Renal cortex interstitium (tissue), 11 donors: ENCODE measurements at regions not wholly inside any gene's neighbourhood (a gene's known extent, or its start where the extent isn't known, plus 50 kb on each side); places are given as distances from the start of the nearest gene placed in this dataset.
"Not testable (repeated sequence)": the region's sequence is repeated elsewhere in the genome, so short reads cannot be mapped to it uniquely, and the experiment has no call there.

Experiments
- DNase-seq, 11 donors: peaks; one replicate each; pipeline ENCODE4 v3.0.0-alpha.2; 2013; ENCODE audit warnings: low read depth in 9 of 11, low spot score in 4 of 11; ENCODE audit errors: extremely low read depth in 1 of 11

- no peak for DNase-seq
These were observed 131.1 kb upstream of the ZNF536 start for GRCh38 chr19:30240904-30241695.

- DNase-seq, result no peak
These were observed 127.7 kb upstream of the ZNF536 start for GRCh38 chr19:30244533-30244932.

DNA sequence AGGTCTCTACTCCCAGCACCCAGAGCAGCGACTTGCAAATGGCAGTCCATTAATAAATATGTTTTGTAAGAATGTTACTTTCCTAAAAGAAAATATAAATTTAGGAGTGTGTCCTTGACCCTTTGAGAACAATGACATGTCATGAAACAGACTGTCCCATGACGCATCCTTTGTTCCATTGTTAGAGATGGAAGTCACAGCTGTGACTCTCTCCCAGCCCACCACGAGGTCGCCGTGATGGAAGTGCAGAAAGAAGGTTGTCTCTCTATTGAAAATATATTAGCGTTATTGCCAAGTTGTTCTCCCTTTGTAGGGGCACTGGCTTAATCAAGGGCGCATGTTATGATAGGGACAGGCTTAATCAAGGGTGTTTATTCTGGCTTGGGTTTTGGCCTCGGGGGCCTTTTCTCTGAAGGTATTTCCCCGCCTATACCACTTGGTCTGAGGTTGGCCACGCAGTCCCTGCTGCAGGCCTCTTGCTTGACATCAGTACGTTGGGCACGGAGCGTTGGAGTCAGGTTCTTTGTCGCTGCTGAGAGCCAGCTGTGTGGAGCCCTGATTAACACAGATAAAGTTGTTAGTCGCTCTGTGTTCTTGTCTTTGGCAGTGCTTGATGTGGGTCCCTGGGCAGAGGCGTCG lies 126.7 kb upstream of the ZNF536 start:
- no peak for DNase-seq

GRCh38 chr19:30249911-30250310 lies 122.3 kb upstream of the ZNF536 start:
- DNase-seq, result no peak

DNA sequence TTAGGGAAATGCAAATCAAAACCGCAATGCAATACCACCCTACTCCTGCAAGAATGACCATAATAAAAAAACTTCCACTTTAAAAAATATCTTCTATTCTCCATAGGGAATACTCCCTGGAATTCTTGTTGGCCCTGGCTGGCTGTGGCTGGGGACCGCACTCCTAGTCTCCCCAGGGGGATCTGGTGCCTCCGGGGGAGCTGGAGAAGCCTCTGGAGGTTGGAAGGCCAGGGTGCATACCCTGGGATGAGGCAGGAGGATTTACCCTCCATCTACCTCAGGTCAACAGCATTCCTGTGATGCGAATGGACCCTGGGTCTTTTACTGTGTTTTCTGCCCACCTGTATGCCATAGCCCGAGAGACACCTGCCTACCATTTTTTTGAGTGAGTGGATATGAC lies 120.0 kb upstream of the ZNF536 start:
- DNase-seq, result no peak

GRCh38 chr19:30253581-30253996 lies 118.6 kb upstream of the ZNF536 start:
- DNase-seq, result no peak

DNA sequence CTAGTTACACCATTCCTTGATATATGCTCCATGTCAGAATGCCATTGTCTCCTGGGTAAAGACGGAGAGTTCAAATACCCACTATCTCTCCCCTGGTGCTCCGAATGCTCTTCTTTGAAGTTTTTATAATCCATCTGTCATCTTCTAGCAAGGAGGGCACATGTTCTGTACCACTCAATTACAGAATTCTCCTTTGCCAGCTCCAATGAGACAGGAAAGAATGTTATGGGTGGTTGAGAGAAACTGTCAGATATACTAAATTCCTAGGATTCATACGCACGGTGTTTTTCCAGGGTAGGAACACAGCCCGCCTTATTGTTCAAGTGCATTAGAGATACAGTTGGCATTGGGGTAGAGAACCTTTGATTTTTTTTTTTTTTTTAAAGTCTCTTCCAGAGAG lies 118.0 kb upstream of the ZNF536 start:
- DNase-seq, result no peak

- DNase-seq, result no peak
These were observed 117.4 kb upstream of the ZNF536 start for GRCh38 chr19:30254789-30255188.

DNA sequence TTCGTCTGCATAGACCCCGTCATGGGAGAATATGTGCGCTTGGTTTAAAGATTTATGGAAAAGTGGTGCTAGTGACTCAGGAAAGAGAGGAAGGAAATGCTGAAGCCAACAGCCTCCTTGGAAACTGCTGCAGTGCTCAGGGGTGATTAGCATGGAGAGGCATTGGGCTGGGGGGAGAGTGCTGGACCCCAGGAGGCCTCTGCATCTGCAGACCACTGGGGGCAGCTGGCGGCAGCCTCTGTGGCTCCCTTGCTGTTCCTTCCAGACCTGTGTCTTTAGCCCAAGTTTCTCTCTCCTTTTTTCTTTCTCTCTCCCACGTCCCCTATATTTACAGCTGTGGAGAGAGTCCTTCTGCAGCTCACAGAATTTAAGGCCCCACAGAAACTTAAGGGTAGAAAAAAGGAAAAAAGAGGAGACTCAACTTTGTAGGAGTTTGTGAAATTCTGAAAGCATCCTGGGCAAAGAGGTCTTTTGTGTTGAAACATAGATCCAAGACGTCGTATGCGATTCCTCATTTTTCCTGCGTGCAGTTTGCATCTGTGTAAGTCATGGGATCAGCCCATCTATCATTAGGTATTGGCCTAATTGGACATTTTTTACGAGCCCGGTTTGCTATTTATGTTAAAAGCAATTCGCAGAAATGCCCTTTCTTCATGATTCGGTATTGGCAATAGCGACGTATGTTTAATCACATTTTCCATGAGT lies 116.2 kb upstream of the ZNF536 start:
- no peak for DNase-seq

GRCh38 chr19:30256496-30256850 lies 115.7 kb upstream of the ZNF536 start:
- DNase-seq, result no peak

- no peak for DNase-seq
These were observed 108.3 kb upstream of the ZNF536 start for GRCh38 chr19:30263830-30264381.

DNA sequence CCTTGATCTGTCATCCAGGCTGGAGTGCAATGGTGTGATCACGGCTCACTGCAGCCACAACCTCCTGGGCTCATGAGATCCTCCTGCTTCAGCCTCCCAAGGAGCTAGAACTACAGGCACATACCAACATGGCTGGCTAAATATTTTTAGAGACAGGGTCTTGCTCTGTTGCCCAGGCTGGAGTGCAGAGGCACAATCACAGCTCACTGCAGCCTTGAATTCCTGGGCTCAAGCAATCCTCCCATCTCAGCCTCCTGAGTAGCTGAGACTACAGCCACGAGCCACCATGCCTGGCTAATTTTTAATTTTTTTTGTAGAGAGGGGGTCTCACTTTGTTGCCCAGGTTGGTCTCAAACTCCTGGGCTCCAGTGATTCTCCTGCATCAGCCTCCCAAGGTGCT lies 106.3 kb upstream of the ZNF536 start:
- not testable (repeated sequence) for DNase-seq

GRCh38 chr19:30266687-30267086 lies 105.5 kb upstream of the ZNF536 start:
- DNase-seq, result no peak

DNA sequence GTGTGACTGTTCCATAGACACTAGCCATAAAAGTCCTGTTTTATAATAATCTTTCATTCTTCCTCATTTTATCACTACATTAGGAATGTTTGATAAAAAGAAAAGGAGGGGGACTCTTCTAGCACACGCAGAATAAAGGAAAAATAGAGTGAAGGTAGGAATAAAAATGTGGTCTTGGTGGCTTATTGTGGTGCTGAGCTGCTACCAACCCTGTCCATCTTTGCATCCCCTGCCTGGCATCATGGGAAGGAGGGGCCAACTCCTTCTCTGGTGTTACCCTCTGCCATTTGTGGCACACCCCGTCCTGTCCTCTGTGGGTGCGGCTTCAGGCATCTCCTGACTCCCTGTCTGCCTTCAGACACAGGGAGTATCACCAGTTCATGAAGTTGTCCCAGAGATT lies 104.9 kb upstream of the ZNF536 start:
- DNase-seq, result no peak

GRCh38 chr19:30268601-30269000 lies 103.6 kb upstream of the ZNF536 start:
- peak in 2 of 11 donors; percentile 22 to 25 for DNase-seq

GRCh38 chr19:30269638-30270037 lies 102.5 kb upstream of the ZNF536 start:
- DNase-seq, result no peak

DNA sequence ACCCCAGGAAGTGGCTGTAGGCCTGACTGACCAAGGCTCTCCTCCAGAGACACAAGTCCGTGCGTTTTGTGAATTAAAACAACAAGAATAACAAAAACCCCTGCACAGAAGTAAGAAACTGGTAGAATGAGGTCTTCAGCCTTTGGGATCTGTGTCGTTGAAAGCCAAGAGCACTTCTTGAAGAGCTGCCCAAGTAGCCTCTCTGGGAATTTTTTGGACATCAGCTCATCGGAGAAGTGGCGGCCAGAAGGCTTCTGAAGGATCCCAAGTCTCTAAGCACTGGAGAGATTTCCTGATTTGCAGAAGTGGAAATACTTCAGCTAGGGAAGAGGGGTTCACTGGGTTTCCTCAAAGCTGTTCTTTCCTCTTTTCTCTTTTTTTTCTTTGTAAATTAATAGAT lies 100.4 kb upstream of the ZNF536 start:
- DNase-seq, result no peak

- no peak for DNase-seq
These were observed 99.6 kb upstream of the ZNF536 start for GRCh38 chr19:30272554-30272953.

DNA sequence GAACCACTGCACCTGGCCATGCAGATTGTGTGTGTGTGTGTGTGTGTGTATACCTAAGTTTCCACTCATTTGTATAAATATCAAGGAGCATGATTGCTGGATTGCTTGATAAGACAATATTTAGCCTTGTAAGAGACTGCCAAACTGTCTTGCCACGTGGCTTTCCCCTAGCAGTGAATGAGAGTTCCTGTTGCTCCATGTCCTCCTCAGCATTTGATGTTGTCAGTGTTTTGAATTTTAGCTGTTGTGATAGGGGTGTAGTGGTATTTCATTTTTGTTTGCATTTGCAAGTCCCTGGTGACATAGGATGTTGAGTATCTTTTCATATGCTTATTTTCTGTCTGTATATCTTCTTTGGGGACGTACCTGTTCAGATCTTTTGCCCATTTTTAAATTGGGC lies 99.0 kb upstream of the ZNF536 start:
- DNase-seq, result no peak

GRCh38 chr19:30274987-30275386 lies 97.2 kb upstream of the ZNF536 start:
- no peak for DNase-seq
